ENCODE measurements at regions not wholly inside any gene's neighbourhood (a gene's known extent, or its start where the extent isn't known, plus 50 kb on each side); places are given as distances from the start of the nearest gene placed in this dataset.

DNA sequence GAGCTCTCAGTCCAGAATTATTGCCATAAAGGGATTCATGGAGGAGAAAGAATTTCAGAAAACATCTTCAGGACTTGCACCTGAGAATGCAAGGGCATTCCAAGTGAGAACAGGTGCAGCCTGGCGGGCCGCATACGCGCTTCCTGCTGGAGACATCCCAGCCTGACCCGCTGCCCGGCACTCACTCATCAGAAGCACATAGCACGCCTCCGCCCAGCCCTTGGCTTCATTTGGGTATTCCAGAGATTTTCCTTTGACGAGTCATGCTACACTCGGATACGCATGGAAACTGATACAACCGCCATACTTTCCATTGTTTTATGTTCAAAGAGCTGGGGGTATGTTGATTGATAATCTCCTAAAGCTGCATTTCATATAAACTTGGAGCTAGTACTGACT lies 228.0 kb upstream of the ID2 start:
- DNase-seq (ENCODE audit: low read depth in 1 of 2, low spot score in 1 of 2) = no peak
- no peak overlapping the region for H3K4me2 ChIP-seq
- CTCF ChIA-PET = no interaction called here

DNA sequence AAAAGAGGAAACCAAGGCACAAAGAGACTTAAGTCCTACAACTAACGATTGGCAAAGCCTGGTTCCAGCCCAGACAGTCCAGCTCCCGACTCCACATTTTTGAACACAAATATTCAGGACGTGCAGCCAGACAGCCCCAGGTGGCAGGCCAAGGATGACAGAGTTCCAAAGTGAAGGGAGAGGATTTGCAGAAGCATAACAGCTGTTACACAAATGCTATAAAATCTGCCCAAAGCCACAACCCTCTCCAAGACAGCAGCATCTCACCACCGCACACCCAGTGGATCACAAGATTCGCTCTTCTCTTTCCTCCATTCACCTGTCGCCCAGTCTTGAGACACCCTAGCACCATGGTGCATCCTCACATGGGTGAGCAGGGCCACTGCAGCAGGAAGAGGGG lies 227.1 kb upstream of the ID2 start:
- TF ChIP-seq CHD2 (IDR thresholded peaks at IDR 0.05; ENCODE audit: low read length, partially characterized antibody) (no peak), POLR2A (IDR thresholded peaks at IDR 0.05; ENCODE audit: low read length) (no peak), KDM1A (IDR thresholded peaks at IDR 0.05; ENCODE audit: low read depth) (no peak), RAD21 (conservative IDR thresholded peaks at IDR 0.05 in 1 of 2, IDR thresholded peaks at IDR 0.05 in 1 of 2) (no peak), HOXA7 (CRISPR knock-in tag; IDR thresholded peaks at IDR 0.05) (no peak), RCOR1 (IDR thresholded peaks at IDR 0.05; ENCODE audit: low read depth, low read length) (no peak), CHD4 (IDR thresholded peaks at IDR 0.05; ENCODE audit: borderline replicate concordance) (no peak), PHF8 (IDR thresholded peaks at IDR 0.05; ENCODE audit: borderline replicate concordance, low read depth) (no peak), HOXB5 (CRISPR knock-in tag; IDR thresholded peaks at IDR 0.05) (no peak), GATA3 (IDR thresholded peaks at IDR 0.05; ENCODE audit: borderline replicate concordance) (no peak), KDM5A (IDR thresholded peaks at IDR 0.05) (no peak), NPAS2 (CRISPR knock-in tag; IDR thresholded peaks at IDR 0.05; ENCODE audit: borderline replicate concordance) (no peak), SMC3 (IDR thresholded peaks at IDR 0.05) (no peak), ZNF302 (CRISPR knock-in tag; IDR thresholded peaks at IDR 0.05) (no peak)
- TF ChIP-seq, protein P1, sequence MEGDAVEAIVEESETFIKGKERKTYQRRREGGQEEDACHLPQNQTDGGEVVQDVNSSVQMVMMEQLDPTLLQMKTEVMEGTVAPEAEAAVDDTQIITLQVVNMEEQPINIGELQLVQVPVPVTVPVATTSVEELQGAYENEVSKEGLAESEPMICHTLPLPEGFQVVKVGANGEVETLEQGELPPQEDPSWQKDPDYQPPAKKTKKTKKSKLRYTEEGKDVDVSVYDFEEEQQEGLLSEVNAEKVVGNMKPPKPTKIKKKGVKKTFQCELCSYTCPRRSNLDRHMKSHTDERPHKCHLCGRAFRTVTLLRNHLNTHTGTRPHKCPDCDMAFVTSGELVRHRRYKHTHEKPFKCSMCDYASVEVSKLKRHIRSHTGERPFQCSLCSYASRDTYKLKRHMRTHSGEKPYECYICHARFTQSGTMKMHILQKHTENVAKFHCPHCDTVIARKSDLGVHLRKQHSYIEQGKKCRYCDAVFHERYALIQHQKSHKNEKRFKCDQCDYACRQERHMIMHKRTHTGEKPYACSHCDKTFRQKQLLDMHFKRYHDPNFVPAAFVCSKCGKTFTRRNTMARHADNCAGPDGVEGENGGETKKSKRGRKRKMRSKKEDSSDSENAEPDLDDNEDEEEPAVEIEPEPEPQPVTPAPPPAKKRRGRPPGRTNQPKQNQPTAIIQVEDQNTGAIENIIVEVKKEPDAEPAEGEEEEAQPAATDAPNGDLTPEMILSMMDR (IDR thresholded peaks at IDR 0.05) = no peak
- TF ChIP-seq, protein P2, sequence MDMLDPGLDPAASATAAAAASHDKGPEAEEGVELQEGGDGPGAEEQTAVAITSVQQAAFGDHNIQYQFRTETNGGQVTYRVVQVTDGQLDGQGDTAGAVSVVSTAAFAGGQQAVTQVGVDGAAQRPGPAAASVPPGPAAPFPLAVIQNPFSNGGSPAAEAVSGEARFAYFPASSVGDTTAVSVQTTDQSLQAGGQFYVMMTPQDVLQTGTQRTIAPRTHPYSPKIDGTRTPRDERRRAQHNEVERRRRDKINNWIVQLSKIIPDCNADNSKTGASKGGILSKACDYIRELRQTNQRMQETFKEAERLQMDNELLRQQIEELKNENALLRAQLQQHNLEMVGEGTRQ (IDR thresholded peaks at IDR 0.05) = no peak
- TF ChIP-seq, protein P3, sequence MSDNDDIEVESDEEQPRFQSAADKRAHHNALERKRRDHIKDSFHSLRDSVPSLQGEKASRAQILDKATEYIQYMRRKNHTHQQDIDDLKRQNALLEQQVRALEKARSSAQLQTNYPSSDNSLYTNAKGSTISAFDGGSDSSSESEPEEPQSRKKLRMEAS (IDR thresholded peaks at IDR 0.05) = no peak
- TF ChIP-seq, protein P4, sequence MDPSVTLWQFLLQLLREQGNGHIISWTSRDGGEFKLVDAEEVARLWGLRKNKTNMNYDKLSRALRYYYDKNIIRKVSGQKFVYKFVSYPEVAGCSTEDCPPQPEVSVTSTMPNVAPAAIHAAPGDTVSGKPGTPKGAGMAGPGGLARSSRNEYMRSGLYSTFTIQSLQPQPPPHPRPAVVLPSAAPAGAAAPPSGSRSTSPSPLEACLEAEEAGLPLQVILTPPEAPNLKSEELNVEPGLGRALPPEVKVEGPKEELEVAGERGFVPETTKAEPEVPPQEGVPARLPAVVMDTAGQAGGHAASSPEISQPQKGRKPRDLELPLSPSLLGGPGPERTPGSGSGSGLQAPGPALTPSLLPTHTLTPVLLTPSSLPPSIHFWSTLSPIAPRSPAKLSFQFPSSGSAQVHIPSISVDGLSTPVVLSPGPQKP (IDR thresholded peaks at IDR 0.05; ENCODE audit: low read depth, low read length) = no peak
- no peak for FAIRE-seq
- no peak; a peak in 1 of 6 replicates for ATAC-seq
- Histone ChIP-seq H3K4me1 (no peaks in the 10 kb centered on the region), H3K4me2 (no peak overlapping the region), H3K4me3 (no peak overlapping the region), H3K27ac (no peak overlapping the region), H3K9me3 (0 out of 3 replicates have a peak, but pooled peaks cover 2% of the 10 kb centered on the region)
- CTCF ChIA-PET = no interaction called here
- 87% methylated on average over 6 of the region's 6 CpGs for WGBS (ENCODE audit: missing lambda C conversion rate)
- POLR2A ChIA-PET = no interaction called here
- no peak for DNase-seq (ENCODE audit: low read depth in 1 of 2, low spot score in 1 of 2)

More for the DNA sequence above, 228.0 kb upstream of the ID2 start:
- FAIRE-seq (no peak), ATAC-seq (no peak)
- TF ChIP-seq NR3C1 (IDR thresholded peaks at IDR 0.05) (no peak), ZFP36 (IDR thresholded peaks at IDR 0.05; ENCODE audit: borderline replicate concordance, partially characterized antibody) (no peak)
- TF ChIP-seq, protein P2 (IDR thresholded peaks at IDR 0.05) = no peak
- TF ChIP-seq, protein P1 (IDR thresholded peaks at IDR 0.05) = no peak
- Histone ChIP-seq H3K27ac (no peak overlapping the region), H3K9me3 (0 out of 3 replicates have a peak, but pooled peaks cover 2% of the 10 kb centered on the region), H3K4me3 (no peak overlapping the region), H3K4me1 (no peaks in the 10 kb centered on the region)
- 79% methylated on average over 12 of the region's 12 CpGs for WGBS (ENCODE audit: missing lambda C conversion rate)
- POLR2A ChIA-PET = no interaction called here
